Breast epithelium (tissue), 4 donors: ENCODE measurements at regions not wholly inside any gene's neighbourhood (a gene's known extent, or its start where the extent isn't known, plus 50 kb on each side); places are given as distances from the start of the nearest gene placed in this dataset.

ENCODE experiments used
- DNase-seq, 2 donors: peaks; one replicate each; pipeline ENCODE4 v3.0.0-alpha.2; 2019; ENCODE audit warnings: low spot score in 2 of 2
- H3K27ac ChIP-seq, 2 donors: fragments of 200-600 bp; sonication (generic) in 1 of 2; one replicate each; pipeline ENCODE4 v1.5.1; 2016 to 2019; ENCODE audit warnings: mild to moderate bottlenecking in 1 of 2
- H3K27me3 ChIP-seq, 2 donors: fragments of 200-600 bp; sonication (generic) in 1 of 2; one replicate each; pipeline versions ENCODE4 v1.5.1 to v1.6.0; 2017 to 2019; ENCODE audit warnings: control low read depth in 1 of 2, mild to moderate bottlenecking in 1 of 2
- H3K36me3 ChIP-seq: fragments of 200-600 bp; one replicate; pipeline ENCODE4 v1.5.1; 2019
- H3K4me1 ChIP-seq, 2 donors: fragments of 200-600 bp; sonication (generic); one replicate each; pipeline ENCODE4 v1.5.1; 2016 to 2019; ENCODE audit warnings: control low read depth in 1 of 2
- H3K4me3 ChIP-seq, 3 donors: fragments of 200-600 bp; sonication (generic); 1 replicate in 2 of 3; 2 replicates in 1 of 3; pipeline ENCODE4 v1.5.1; 2016 to 2019; ENCODE audit warnings: mild to moderate bottlenecking in 3 of 3, moderate library complexity in 2 of 3
- H3K9me3 ChIP-seq, 2 donors: fragments of 200-600 bp; sonication (generic) in 1 of 2; one replicate each; pipeline ENCODE4 v1.5.1; 2016 to 2019; ENCODE audit warnings: control low read depth in 1 of 2
- POLR2A ChIP-seq: fragments of 450-650 bp; IDR thresholded peaks from one replicate; pipeline ENCODE4 v1.6.1; 2016; ENCODE audit warnings: antibody characterized with exemption, mild to moderate bottlenecking, moderate library complexity
- POLR2AphosphoS5 ChIP-seq, 3 donors: sonication (generic); formaldehyde crosslinking; IDR thresholded peaks; one replicate each; pipeline ENCODE4 v1.6.1; 2017; ENCODE audit warnings: antibody characterized with exemption in 3 of 3
- intact Hi-C: fragments of 100-400 bp; cut with DNase I; formaldehyde crosslinking; loops from one replicate; pipeline ENCODE4 v1.15.1; 2023; ENCODE audit warnings: low total_unique reads
- TF ChIP-seq, protein P1 (sequence below), 3 donors: fragments of 450-650 bp; IDR thresholded peaks; one replicate each; pipeline ENCODE4 v1.5.1; 2016 to 2017; ENCODE audit warnings: antibody characterized with exemption in 3 of 3, mild to moderate bottlenecking in 3 of 3, moderate library complexity in 3 of 3

DNA sequence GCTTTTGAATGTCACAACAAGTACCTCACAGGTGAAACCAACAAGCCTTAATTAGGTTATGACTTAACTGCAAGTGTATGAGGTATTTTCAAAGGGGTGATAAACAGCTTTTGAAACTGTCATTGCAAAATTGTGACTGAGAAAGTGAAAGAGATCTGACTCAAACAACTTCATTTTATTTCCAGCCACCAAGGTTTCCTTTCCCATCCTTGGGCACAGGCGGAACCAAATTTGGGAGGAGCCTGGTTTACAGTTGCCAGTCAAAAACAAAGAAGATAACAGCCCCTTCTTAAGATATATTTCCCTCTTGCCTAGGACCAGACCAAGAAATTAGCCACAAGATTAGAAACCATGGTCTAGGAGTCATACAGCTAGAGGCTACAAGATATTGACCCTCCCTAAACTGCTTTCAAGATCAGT, 417.1 kb downstream of the CSNK1G3 start:
- Histone ChIP-seq H3K9me3 (no peaks in the 10 kb centered on the region), H3K4me3 (no peak overlapping the region), H3K4me1 (no peaks in the 10 kb centered on the region), H3K27me3 (no peaks in the 10 kb centered on the region), H3K36me3 (no peaks in the 10 kb centered on the region), H3K27ac (no peak overlapping the region)
- no peak for DNase-seq
- TF ChIP-seq POLR2AphosphoS5 (IDR thresholded peaks at IDR 0.05) (no peak), POLR2A (no peak)
- TF ChIP-seq, protein P1, sequence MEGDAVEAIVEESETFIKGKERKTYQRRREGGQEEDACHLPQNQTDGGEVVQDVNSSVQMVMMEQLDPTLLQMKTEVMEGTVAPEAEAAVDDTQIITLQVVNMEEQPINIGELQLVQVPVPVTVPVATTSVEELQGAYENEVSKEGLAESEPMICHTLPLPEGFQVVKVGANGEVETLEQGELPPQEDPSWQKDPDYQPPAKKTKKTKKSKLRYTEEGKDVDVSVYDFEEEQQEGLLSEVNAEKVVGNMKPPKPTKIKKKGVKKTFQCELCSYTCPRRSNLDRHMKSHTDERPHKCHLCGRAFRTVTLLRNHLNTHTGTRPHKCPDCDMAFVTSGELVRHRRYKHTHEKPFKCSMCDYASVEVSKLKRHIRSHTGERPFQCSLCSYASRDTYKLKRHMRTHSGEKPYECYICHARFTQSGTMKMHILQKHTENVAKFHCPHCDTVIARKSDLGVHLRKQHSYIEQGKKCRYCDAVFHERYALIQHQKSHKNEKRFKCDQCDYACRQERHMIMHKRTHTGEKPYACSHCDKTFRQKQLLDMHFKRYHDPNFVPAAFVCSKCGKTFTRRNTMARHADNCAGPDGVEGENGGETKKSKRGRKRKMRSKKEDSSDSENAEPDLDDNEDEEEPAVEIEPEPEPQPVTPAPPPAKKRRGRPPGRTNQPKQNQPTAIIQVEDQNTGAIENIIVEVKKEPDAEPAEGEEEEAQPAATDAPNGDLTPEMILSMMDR (IDR thresholded peaks at IDR 0.05), result no peak
- intact Hi-C loops, result no loop called here

DNA sequence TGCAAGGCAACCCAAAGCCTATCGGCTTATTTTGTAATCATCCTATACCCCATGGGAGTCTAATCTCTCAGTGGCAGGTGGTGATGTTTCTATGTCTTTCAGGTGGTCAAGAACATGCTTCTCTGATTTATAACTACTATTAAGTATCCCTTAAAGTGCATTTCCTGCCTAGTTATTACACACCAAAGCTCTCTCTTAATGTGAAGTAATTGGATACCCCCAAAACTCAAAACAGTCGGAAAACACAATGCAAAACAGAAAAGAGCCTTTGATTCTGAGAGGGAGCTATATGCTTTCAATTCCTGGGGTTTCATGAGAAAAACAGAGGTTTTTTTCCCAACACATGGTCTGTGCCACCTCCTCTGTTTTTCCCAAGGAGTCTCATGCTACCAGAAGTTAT, 416.4 kb downstream of the CSNK1G3 start:
- Histone ChIP-seq H3K27me3 (no peaks in the 10 kb centered on the region), H3K36me3 (no peaks in the 10 kb centered on the region), H3K27ac (no peak overlapping the region), H3K9me3 (no peaks in the 10 kb centered on the region), H3K4me1 (no peaks in the 10 kb centered on the region), H3K4me3 (no peak overlapping the region)
- no peak for DNase-seq
- intact Hi-C loops, result no loop called here
- TF ChIP-seq, protein P1 (IDR thresholded peaks at IDR 0.05), result no peak
- no peak for TF ChIP-seq POLR2A
- TF ChIP-seq POLR2AphosphoS5 (IDR thresholded peaks at IDR 0.05), result no peak

DNA sequence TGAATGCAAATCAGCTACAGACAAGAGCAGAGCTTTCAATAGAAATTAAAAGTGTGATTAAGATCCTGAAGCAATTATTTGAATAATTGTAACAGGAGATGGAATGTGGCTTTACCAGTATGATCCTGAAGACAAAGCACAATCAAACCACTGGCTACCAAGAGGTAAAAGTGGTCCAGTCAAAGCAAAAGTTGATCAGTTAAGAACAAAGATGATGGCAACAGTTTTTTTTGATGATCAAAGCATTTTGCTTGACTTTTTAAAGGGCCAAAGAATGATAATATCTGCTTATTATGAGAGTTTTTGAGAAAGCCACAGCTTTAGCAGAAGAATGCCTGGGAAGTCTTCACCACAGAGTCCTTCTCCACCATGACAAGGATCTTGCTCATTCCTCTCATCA, 409.2 kb downstream of the CSNK1G3 start:
- TF ChIP-seq POLR2AphosphoS5 (IDR thresholded peaks at IDR 0.05) (no peak), POLR2A (no peak)
- TF ChIP-seq, protein P1 (IDR thresholded peaks at IDR 0.05), result no peak
- Histone ChIP-seq H3K9me3 (peaks cover 0 to 6% of the 10 kb centered on the region in 2 donors), H3K36me3 (no peaks in the 10 kb centered on the region), H3K27me3 (no peaks in the 10 kb centered on the region), H3K4me3 (no peak overlapping the region), H3K27ac (no peak overlapping the region), H3K4me1 (no peaks in the 10 kb centered on the region)
- no peak for DNase-seq
- intact Hi-C loops, result no loop called here

DNA sequence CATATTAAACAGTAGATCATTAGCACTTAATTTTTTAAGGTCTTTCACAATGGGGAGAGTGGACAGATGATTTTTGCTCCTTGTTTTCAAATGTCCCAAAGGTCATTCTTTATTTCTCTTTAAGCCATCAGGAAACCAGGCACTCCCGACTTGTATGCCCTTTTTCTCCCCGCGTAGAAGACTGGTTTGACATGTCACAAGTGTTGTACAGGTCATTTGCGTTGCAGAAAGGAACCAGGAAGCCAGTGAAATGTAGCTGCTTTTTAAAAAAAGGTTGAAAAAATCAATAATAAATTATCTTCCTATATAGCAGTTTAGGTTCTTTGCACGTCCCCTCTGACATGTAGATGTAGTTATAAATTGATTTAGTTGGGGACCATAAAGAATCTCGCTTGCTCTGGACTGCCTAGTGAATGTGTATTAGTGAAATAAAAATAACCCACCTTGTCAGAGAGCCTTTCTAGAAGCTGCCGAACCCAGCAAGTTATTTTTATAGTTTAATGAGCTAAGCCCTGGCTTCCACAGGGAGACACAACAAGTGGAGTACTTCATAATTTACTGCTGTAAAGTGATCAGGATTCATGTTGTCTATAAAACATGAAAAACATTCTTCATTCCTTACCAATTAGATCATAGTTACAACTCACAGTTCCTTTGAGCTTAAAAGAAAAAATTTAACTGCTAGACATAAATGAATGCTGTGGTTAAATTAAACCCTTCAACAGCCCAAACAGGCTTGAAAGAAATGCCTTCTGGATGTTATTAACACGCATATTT, 404.6 kb downstream of the CSNK1G3 start:
- no peak for DNase-seq
- Histone ChIP-seq H3K27ac (peak overlapping the region in 1 of 2 donors; percentile 40), H3K27me3 (no peaks in the 10 kb centered on the region), H3K36me3 (no peaks in the 10 kb centered on the region), H3K4me1 (no peaks in the 10 kb centered on the region), H3K9me3 (peaks cover 0 to 5% of the 10 kb centered on the region in 2 donors), H3K4me3 (no peak overlapping the region)
- TF ChIP-seq POLR2A, result no peak
- intact Hi-C loops, result no loop called here

DNA sequence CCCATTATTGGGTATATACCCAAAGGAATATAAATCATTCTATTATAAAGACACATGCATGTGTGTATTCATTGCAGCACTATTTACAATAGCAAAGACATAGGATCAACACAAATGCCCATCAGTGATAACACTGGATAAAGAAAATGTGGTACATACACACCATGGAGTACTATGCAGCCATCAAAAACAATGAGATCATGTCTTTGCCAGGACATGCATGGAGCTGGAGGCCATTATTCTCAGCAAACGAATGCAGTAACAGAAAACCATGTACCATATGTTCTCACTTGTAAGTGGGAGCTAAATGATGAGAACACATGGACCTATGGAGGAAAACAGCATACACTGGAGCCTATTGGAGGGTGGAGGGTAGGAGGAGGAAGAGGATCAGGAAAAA, 402.4 kb downstream of the CSNK1G3 start:
- Histone ChIP-seq H3K27me3 (no peaks in the 10 kb centered on the region), H3K27ac (no peak overlapping the region), H3K36me3 (no peaks in the 10 kb centered on the region), H3K9me3 (no peaks in the 10 kb centered on the region), H3K4me3 (no peak overlapping the region), H3K4me1 (no peaks in the 10 kb centered on the region)
- intact Hi-C loops, result no loop called here
- no peak for DNase-seq
- no peak for TF ChIP-seq POLR2AphosphoS5 (IDR thresholded peaks at IDR 0.05)
- TF ChIP-seq POLR2A, result no peak
- TF ChIP-seq, protein P1 (IDR thresholded peaks at IDR 0.05), result no peak
